HCT116 (cell line): ENCODE measurements at regions not wholly inside any gene's neighbourhood (a gene's known extent, or its start where the extent isn't known, plus 50 kb on each side); places are given as distances from the start of the nearest gene placed in this dataset.

ENCODE experiments used
- ATAC-seq: fragments of 200-7000 bp; cut with Tn5 transposase; 2 replicates; pipeline ENCODE4 v1.9.1; 2020; ENCODE audit warnings: mild to moderate bottlenecking, moderate library complexity
- BruUV-seq: library from RNA; stranded (reverse); fragments of 400-500 nt; replicated peaks from 2 replicates; lab custom pipeline; 2021; lab: Mats Ljungman, UMichigan
- CTCF ChIA-PET: fragments of 300-600 bp; sonication (Branson Sonifier 250); formaldehyde crosslinking; loops from one replicate; lab custom pipeline; 2021; ENCODE audit warnings: antibody characterized with exemption; lab: Charles Lee
- POLR2A ChIA-PET: fragments of 300-600, 350-600 bp; sonication (Branson Sonifier 250); formaldehyde crosslinking; loops from one replicate; lab custom pipeline; 2021; ENCODE audit warnings: antibody characterized with exemption; lab: Charles Lee
- RAD21 ChIA-PET, 2 experiments: fragments of 300-600 bp; sonication (Branson Sonifier 250); formaldehyde crosslinking; loops; one replicate each; lab custom pipeline; 2023; ENCODE audit warnings: low total read pairs in 2 of 2; ENCODE audit not compliant: uncharacterized antibody in 2 of 2, unreplicated experiment in 2 of 2, low non-redundant PET in 1 of 2; lab: Charles Lee
- DNase-seq: peaks from one replicate; pipeline ENCODE4 v3.0.0-alpha.2; 2010; ENCODE audit warnings: low read depth, low spot score
- H2AFZ ChIP-seq: fragments of 200-600 bp; shearing (Covaris generic), sonication (generic); 2 replicates; pipeline ENCODE4 v1.6.1; 2017; ENCODE audit warnings: low read depth, mixed run types, mixed read lengths, antibody characterized with exemption, low read length; ENCODE audit not compliant: poor library complexity, severe bottlenecking
- H3K27ac ChIP-seq: 2 replicates; pipeline ENCODE4 v1.5.1; 2012; ENCODE audit warnings: low read depth, low read length
- H3K27me3 ChIP-seq: fragments of 200-600 bp; sonication (generic); 2 replicates; pipeline ENCODE4 v1.6.1; 2016; ENCODE audit warnings: mixed run types, low read length, mixed read lengths; ENCODE audit not compliant: insufficient read depth
- H3K36me3 ChIP-seq, 2 experiments: fragments of 200-500 bp in 1 of 2; fragments of 200-600 bp in 1 of 2; sonication (Bioruptor generic) in 1 of 2; sonication (generic) in 1 of 2; 2 replicates each; pipeline versions ENCODE4 v1.5.1 to v1.6.1; 2014 to 2016; ENCODE audit warnings: low read length in 2 of 2, inconsistent platforms in 1 of 2, mixed read lengths in 1 of 2, mixed run types in 1 of 2; ENCODE audit not compliant: insufficient read depth in 2 of 2, control insufficient read depth in 1 of 2
- H3K4me1 ChIP-seq, 2 experiments: fragments of 200-600 bp in 1 of 2; sonication (generic) in 1 of 2; 2 replicates each; pipeline versions ENCODE4 v1.5.1 to v1.6.1; 2012 to 2017; ENCODE audit warnings: low read length in 2 of 2, inconsistent platforms in 1 of 2, mild to moderate bottlenecking in 1 of 2, mixed read lengths in 1 of 2, mixed run types in 1 of 2, moderate library complexity in 1 of 2; ENCODE audit not compliant: insufficient read depth in 2 of 2, control insufficient read depth in 1 of 2
- H3K4me2 ChIP-seq: fragments of 200-600 bp; sonication (generic); 2 replicates; pipeline ENCODE4 v1.6.1; 2017; ENCODE audit warnings: mixed run types, low read length, mixed read lengths
- H3K4me3 ChIP-seq, 2 experiments: fragments of 200-600 bp in 1 of 2; sonication (generic) in 1 of 2; replicated peaks in 1 of 2; 2 replicates each; pipeline ENCODE4 v1.5.1; 2011 to 2016; ENCODE audit warnings: low read length in 2 of 2, control low read depth in 1 of 2, low read depth in 1 of 2, mild to moderate bottlenecking in 1 of 2, mixed read lengths in 1 of 2, mixed run types in 1 of 2
- H3K79me2 ChIP-seq: fragments of 200-600 bp; sonication (generic); 2 replicates; pipeline ENCODE4 v1.6.1; 2017; ENCODE audit warnings: mild to moderate bottlenecking, mixed run types, low read length, moderate library complexity, mixed read lengths; ENCODE audit not compliant: insufficient read depth
- H3K9ac ChIP-seq: fragments of 200-600 bp; sonication (generic); 2 replicates; pipeline ENCODE4 v1.6.1; 2016; ENCODE audit warnings: low read length, mixed read lengths
- H3K9me2 ChIP-seq: fragments of 200-600 bp; sonication (generic), shearing (Covaris generic); 2 replicates; pipeline ENCODE4 v1.6.1; 2017; ENCODE audit warnings: mixed run types, mild to moderate bottlenecking, moderate library complexity; ENCODE audit not compliant: insufficient read depth
- H3K9me3 ChIP-seq, 2 experiments: fragments of 200-500 bp in 1 of 2; fragments of 200-600 bp in 1 of 2; sonication (Bioruptor generic) in 1 of 2; sonication (generic) in 1 of 2; 2 replicates each; pipeline ENCODE4 v1.6.1; 2014 to 2017; ENCODE audit warnings: low read length in 2 of 2, mixed read lengths in 2 of 2, inconsistent platforms in 1 of 2, low read depth in 1 of 2, mild to moderate bottlenecking in 1 of 2, mixed run types in 1 of 2, moderate library complexity in 1 of 2; ENCODE audit not compliant: control insufficient read depth in 1 of 2, insufficient read depth in 1 of 2
- H4K20me1 ChIP-seq: fragments of 200-600 bp; sonication (generic), shearing (Covaris generic); 2 replicates; pipeline ENCODE4 v1.6.1; 2017; ENCODE audit warnings: mixed run types, mild to moderate bottlenecking, moderate library complexity; ENCODE audit not compliant: insufficient read depth
- EZH2phosphoT487 ChIP-seq: fragments of 200-600 bp; IDR thresholded peaks from 2 replicates; pipeline ENCODE4 v1.6.1; 2018; ENCODE audit warnings: antibody characterized with exemption, borderline replicate concordance
- FOSL1 ChIP-seq: IDR thresholded peaks from 2 replicates; pipeline ENCODE4 v1.6.1; 2012; ENCODE audit warnings: low read depth
- JUND ChIP-seq: IDR thresholded peaks from 2 replicates; pipeline ENCODE4 v1.6.1; 2012
- SRF ChIP-seq: IDR thresholded peaks from 2 replicates; pipeline ENCODE4 v1.6.1; 2012; ENCODE audit warnings: low read depth
- TCF7L2 ChIP-seq: IDR thresholded peaks from 2 replicates; pipeline ENCODE4 v1.7.0; 2011; ENCODE audit warnings: borderline replicate concordance, inconsistent platforms; ENCODE audit not compliant: insufficient read depth, insufficient read length; ENCODE audit errors: extremely low read depth
- ZBTB33 ChIP-seq: IDR thresholded peaks from 2 replicates; pipeline ENCODE4 v1.6.1; 2011; ENCODE audit warnings: mild to moderate bottlenecking, low read length, moderate library complexity; ENCODE audit not compliant: insufficient replicate concordance; ENCODE audit errors: extremely low read depth
- ZFX ChIP-seq: fragments of 450-650 bp; IDR thresholded peaks from 2 replicates; pipeline ENCODE4 v1.6.1; 2017
- intact Hi-C: fragments of 100-400 bp; cut with micrococcal nuclease; formaldehyde crosslinking; loops from 2 replicates; pipeline ENCODE4 v1.10.0; 2022

- no peak for TF ChIP-seq ZBTB33
- TF ChIP-seq ZFX: no peak
- TF ChIP-seq EZH2phosphoT487: no peak
- TF ChIP-seq, all 23 proteins: peak for 0
These were observed 1129.5 kb downstream of the PLA2G4A start (continued) for GRCh38 chr1:187958207-187958606.

DNA sequence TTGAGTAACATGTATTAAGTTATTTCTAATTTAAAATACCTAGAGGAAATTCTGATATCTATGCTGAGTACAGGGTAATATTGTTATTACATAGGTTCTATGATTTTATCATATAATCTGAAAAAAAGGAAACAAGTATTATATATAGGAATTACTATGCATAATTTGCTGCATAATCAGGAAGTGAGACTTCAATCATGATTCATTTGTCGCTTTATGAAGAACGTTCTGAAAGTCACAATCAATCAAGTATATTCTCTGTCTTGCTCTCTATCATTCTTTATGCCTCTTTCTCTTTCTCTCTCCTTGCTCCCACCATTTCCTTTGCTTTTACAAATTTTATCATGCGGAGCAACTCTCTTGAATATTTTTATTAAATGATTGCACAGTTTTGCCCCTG lies 1130.3 kb downstream of the PLA2G4A start:
- no peak overlapping the region for H3K9ac ChIP-seq
- TF ChIP-seq TCF7L2 (no peak), SRF (no peak), ZBTB33 (no peak), JUND (no peak), FOSL1 (no peak)
- TF ChIP-seq, all 23 proteins: peak for 0
- H3K4me3 ChIP-seq: no peak overlapping the region
- ATAC-seq (no peak), DNase-seq (no peak)
- no peaks in the 10 kb centered on the region for H3K9me3 ChIP-seq
- intact Hi-C loops: no loop called here
- BruUV-seq: no TSS peak
- no peaks in the 10 kb centered on the region for H4K20me1 ChIP-seq
- no peaks in the 10 kb centered on the region for H3K27me3 ChIP-seq
- H3K27ac ChIP-seq: no peak overlapping the region
- H3K9me2 ChIP-seq: no peaks in the 10 kb centered on the region
- no peaks in the 10 kb centered on the region for H3K36me3 ChIP-seq
- H3K4me1 ChIP-seq: no peaks in the 10 kb centered on the region
- peak overlapping the region; percentile 58 for H2AFZ ChIP-seq
- H3K4me2 ChIP-seq: no peak overlapping the region
- CTCF ChIA-PET: no interaction called here
- POLR2A ChIA-PET: no interaction called here
- RAD21 ChIA-PET: no interaction called here
- no peaks in the 10 kb centered on the region for H3K79me2 ChIP-seq
